ENCODE measurements at regions not wholly inside any gene's neighbourhood (a gene's known extent, or its start where the extent isn't known, plus 50 kb on each side); places are given as distances from the start of the nearest gene placed in this dataset.

- DNase-seq, result no peak
- no peaks in the 10 kb centered on the region for H3K27me3 Mint-ChIP-seq
Observed at GRCh38 chr11:25667871-25668270, 664.1 kb upstream of the ANO3 start.

GRCh38 chr11:25691959-25692358 is 640.0 kb upstream of the ANO3 start:
- H3K9me3 Mint-ChIP-seq, result peaks cover 0 to 18% (median 3%) of the 10 kb centered on the region in 7 donors
- H3K36me3 ChIP-seq (ENCODE audit: control insufficient read depth, insufficient read depth, low read length), result no peaks in the 10 kb centered on the region
- H3K27me3 ChIP-seq (ENCODE audit: control insufficient read depth, insufficient read depth, low read length), result no peaks in the 10 kb centered on the region
- H3K27ac Mint-ChIP-seq, result no peak overlapping the region
- ATAC-seq (ENCODE audit: low read depth in 2 of 2) (no peak), DNase-seq (no peak)
- no peak overlapping the region for H3K4me3 ChIP-seq (ENCODE audit: low read depth, low read length)
- no peaks in the 10 kb centered on the region for H3K27me3 Mint-ChIP-seq
- no peaks in the 10 kb centered on the region for H3K4me1 ChIP-seq (ENCODE audit: control insufficient read depth, insufficient read depth, low read length, poor library complexity, severe bottlenecking)
- H3K4me1 Mint-ChIP-seq, result no peaks in the 10 kb centered on the region
- no peaks in the 10 kb centered on the region for H3K36me3 Mint-ChIP-seq
- peaks cover 7 to 10% of the 10 kb centered on the region in 2 experiments for H3K9me3 ChIP-seq (ENCODE audit: control insufficient read depth in 2 of 2, low read length in 2 of 2)
- H3K4me3 Mint-ChIP-seq, result no peak overlapping the region
- no peak overlapping the region for H3K27ac ChIP-seq (ENCODE audit: insufficient read depth, low read length, poor library complexity, severe bottlenecking)

More at GRCh38 chr11:25667871-25668270, 664.1 kb upstream of the ANO3 start:
- no peak for ATAC-seq (ENCODE audit: low read depth in 2 of 2)
- peaks cover 2 to 22% (median 8%) of the 10 kb centered on the region in 7 donors for H3K9me3 Mint-ChIP-seq
- no peaks in the 10 kb centered on the region for H3K36me3 Mint-ChIP-seq
- no peak overlapping the region for H3K27ac Mint-ChIP-seq
- H3K4me1 Mint-ChIP-seq, result no peaks in the 10 kb centered on the region
- H3K4me1 ChIP-seq (ENCODE audit: control insufficient read depth, insufficient read depth, low read length, poor library complexity, severe bottlenecking), result no peaks in the 10 kb centered on the region
- no peaks in the 10 kb centered on the region for H3K36me3 ChIP-seq (ENCODE audit: control insufficient read depth, insufficient read depth, low read length)
- H3K4me3 Mint-ChIP-seq, result no peak overlapping the region
- no peak overlapping the region for H3K4me3 ChIP-seq (ENCODE audit: low read depth, low read length)
- no peak overlapping the region for H3K27ac ChIP-seq (ENCODE audit: insufficient read depth, low read length, poor library complexity, severe bottlenecking)
- H3K9me3 ChIP-seq (ENCODE audit: control insufficient read depth in 2 of 2, low read length in 2 of 2), result peaks cover 0 to 7% of the 10 kb centered on the region in 2 experiments
- H3K27me3 ChIP-seq (ENCODE audit: control insufficient read depth, insufficient read depth, low read length), result no peaks in the 10 kb centered on the region

GRCh38 chr11:25702417-25702816 is 629.5 kb upstream of the ANO3 start:
- Mint-ChIP-seq H3K9me3 (peaks cover 3 to 40% (median 9%) of the 10 kb centered on the region in 7 donors), H3K4me1 (no peaks in the 10 kb centered on the region), H3K27me3 (no peaks in the 10 kb centered on the region), H3K36me3 (no peaks in the 10 kb centered on the region), H3K27ac (no peak overlapping the region), H3K4me3 (no peak overlapping the region)
- DNase-seq, result no peak
- no peak overlapping the region for H3K4me3 ChIP-seq (ENCODE audit: low read depth, low read length)
- H3K27ac ChIP-seq (ENCODE audit: insufficient read depth, low read length, poor library complexity, severe bottlenecking), result no peak overlapping the region
- no peaks in the 10 kb centered on the region for H3K9me3 ChIP-seq (ENCODE audit: control insufficient read depth in 2 of 2, low read length in 2 of 2)
- no peaks in the 10 kb centered on the region for H3K27me3 ChIP-seq (ENCODE audit: control insufficient read depth, insufficient read depth, low read length)
- H3K36me3 ChIP-seq (ENCODE audit: control insufficient read depth, insufficient read depth, low read length), result no peaks in the 10 kb centered on the region
- no peaks in the 10 kb centered on the region for H3K4me1 ChIP-seq (ENCODE audit: control insufficient read depth, insufficient read depth, low read length, poor library complexity, severe bottlenecking)
- no peak for ATAC-seq (ENCODE audit: low read depth in 2 of 2)

GRCh38 chr11:25710975-25711374 is 621.0 kb upstream of the ANO3 start:
- Mint-ChIP-seq H3K9me3 (peaks cover 1 to 45% (median 10%) of the 10 kb centered on the region in 7 donors), H3K4me3 (no peak overlapping the region), H3K27me3 (no peaks in the 10 kb centered on the region), H3K27ac (no peak overlapping the region), H3K4me1 (no peaks in the 10 kb centered on the region), H3K36me3 (no peaks in the 10 kb centered on the region)
- no peak overlapping the region for H3K27ac ChIP-seq (ENCODE audit: insufficient read depth, low read length, poor library complexity, severe bottlenecking)
- DNase-seq (no peak), ATAC-seq (ENCODE audit: low read depth in 2 of 2) (no peak)
- no peaks in the 10 kb centered on the region for H3K4me1 ChIP-seq (ENCODE audit: control insufficient read depth, insufficient read depth, low read length, poor library complexity, severe bottlenecking)
- no peak overlapping the region for H3K4me3 ChIP-seq (ENCODE audit: low read depth, low read length)
- no peaks in the 10 kb centered on the region for H3K9me3 ChIP-seq (ENCODE audit: control insufficient read depth in 2 of 2, low read length in 2 of 2)
- H3K36me3 ChIP-seq (ENCODE audit: control insufficient read depth, insufficient read depth, low read length), result no peaks in the 10 kb centered on the region
- H3K27me3 ChIP-seq (ENCODE audit: control insufficient read depth, insufficient read depth, low read length), result no peaks in the 10 kb centered on the region

GRCh38 chr11:25727944-25728343 is 604.0 kb upstream of the ANO3 start:
- Mint-ChIP-seq H3K27me3 (no peaks in the 10 kb centered on the region), H3K36me3 (no peaks in the 10 kb centered on the region), H3K4me3 (no peak overlapping the region), H3K4me1 (no peaks in the 10 kb centered on the region), H3K27ac (no peak overlapping the region), H3K9me3 (peaks cover 3 to 22% (median 9%) of the 10 kb centered on the region in 7 donors)
- no peak for ATAC-seq (ENCODE audit: low read depth in 2 of 2)
- Histone ChIP-seq H3K4me3 (ENCODE audit: low read depth, low read length) (no peak overlapping the region), H3K9me3 (ENCODE audit: control insufficient read depth in 2 of 2, low read length in 2 of 2) (peaks cover 7 to 20% of the 10 kb centered on the region in 2 experiments), H3K27me3 (ENCODE audit: control insufficient read depth, insufficient read depth, low read length) (no peaks in the 10 kb centered on the region), H3K36me3 (ENCODE audit: control insufficient read depth, insufficient read depth, low read length) (no peaks in the 10 kb centered on the region), H3K4me1 (ENCODE audit: control insufficient read depth, insufficient read depth, low read length, poor library complexity, severe bottlenecking) (no peaks in the 10 kb centered on the region), H3K27ac (ENCODE audit: insufficient read depth, low read length, poor library complexity, severe bottlenecking) (no peak overlapping the region)
- DNase-seq, result no peak

GRCh38 chr11:25730230-25730629 is 601.7 kb upstream of the ANO3 start:
- H3K4me1 ChIP-seq (ENCODE audit: control insufficient read depth, insufficient read depth, low read length, poor library complexity, severe bottlenecking), result no peaks in the 10 kb centered on the region

GRCh38 chr11:25733777-25734176 is 598.2 kb upstream of the ANO3 start:
- Histone ChIP-seq H3K27ac (ENCODE audit: insufficient read depth, low read length, poor library complexity, severe bottlenecking) (no peak overlapping the region), H3K27me3 (ENCODE audit: control insufficient read depth, insufficient read depth, low read length) (no peaks in the 10 kb centered on the region), H3K4me1 (ENCODE audit: control insufficient read depth, insufficient read depth, low read length, poor library complexity, severe bottlenecking) (no peaks in the 10 kb centered on the region), H3K4me3 (ENCODE audit: low read depth, low read length) (no peak overlapping the region), H3K36me3 (ENCODE audit: control insufficient read depth, insufficient read depth, low read length) (no peaks in the 10 kb centered on the region), H3K9me3 (ENCODE audit: control insufficient read depth in 2 of 2, low read length in 2 of 2) (peaks cover 0 to 14% of the 10 kb centered on the region in 2 experiments)
- Mint-ChIP-seq H3K27ac (no peak overlapping the region), H3K4me1 (no peaks in the 10 kb centered on the region), H3K4me3 (no peak overlapping the region), H3K27me3 (no peaks in the 10 kb centered on the region), H3K36me3 (no peaks in the 10 kb centered on the region), H3K9me3 (peaks cover 0 to 13% (median 4%) of the 10 kb centered on the region in 7 donors)
- DNase-seq, result no peak
- no peak for ATAC-seq (ENCODE audit: low read depth in 2 of 2)

More at GRCh38 chr11:25730230-25730629, 601.7 kb upstream of the ANO3 start:
- ATAC-seq (ENCODE audit: low read depth in 2 of 2) (no peak), DNase-seq (no peak)
- H3K27me3 ChIP-seq (ENCODE audit: control insufficient read depth, insufficient read depth, low read length), result no peaks in the 10 kb centered on the region
- H3K36me3 ChIP-seq (ENCODE audit: control insufficient read depth, insufficient read depth, low read length), result no peaks in the 10 kb centered on the region
- H3K9me3 Mint-ChIP-seq, result peaks cover 0 to 22% (median 7%) of the 10 kb centered on the region in 7 donors
- H3K4me3 ChIP-seq (ENCODE audit: low read depth, low read length), result no peak overlapping the region
- H3K4me3 Mint-ChIP-seq, result no peak overlapping the region
- no peaks in the 10 kb centered on the region for H3K4me1 Mint-ChIP-seq
- H3K27me3 Mint-ChIP-seq, result no peaks in the 10 kb centered on the region
- no peaks in the 10 kb centered on the region for H3K36me3 Mint-ChIP-seq
- H3K9me3 ChIP-seq (ENCODE audit: control insufficient read depth in 2 of 2, low read length in 2 of 2), result peaks cover 3 to 20% of the 10 kb centered on the region in 2 experiments
- no peak overlapping the region for H3K27ac ChIP-seq (ENCODE audit: insufficient read depth, low read length, poor library complexity, severe bottlenecking)
- no peak overlapping the region for H3K27ac Mint-ChIP-seq

- no peaks in the 10 kb centered on the region for H3K36me3 ChIP-seq (ENCODE audit: control insufficient read depth, insufficient read depth, low read length)
- ATAC-seq (ENCODE audit: low read depth in 2 of 2) (no peak), DNase-seq (no peak)
- Mint-ChIP-seq H3K4me1 (no peaks in the 10 kb centered on the region), H3K27me3 (no peaks in the 10 kb centered on the region), H3K36me3 (no peaks in the 10 kb centered on the region), H3K4me3 (no peak overlapping the region), H3K27ac (no peak overlapping the region), H3K9me3 (peaks cover 0 to 13% (median 5%) of the 10 kb centered on the region in 7 donors)
- no peak overlapping the region for H3K4me3 ChIP-seq (ENCODE audit: low read depth, low read length)
- no peaks in the 10 kb centered on the region for H3K27me3 ChIP-seq (ENCODE audit: control insufficient read depth, insufficient read depth, low read length)
- no peaks in the 10 kb centered on the region for H3K4me1 ChIP-seq (ENCODE audit: control insufficient read depth, insufficient read depth, low read length, poor library complexity, severe bottlenecking)
- peaks cover 0 to 6% of the 10 kb centered on the region in 2 experiments for H3K9me3 ChIP-seq (ENCODE audit: control insufficient read depth in 2 of 2, low read length in 2 of 2)
- no peak overlapping the region for H3K27ac ChIP-seq (ENCODE audit: insufficient read depth, low read length, poor library complexity, severe bottlenecking)
Observed at GRCh38 chr11:25734591-25735211, 597.2 kb upstream of the ANO3 start.

All from CD4-positive, CD25-positive, alpha-beta regulatory T cell (primary cell).